NCI-H2171 (cell line): ENCODE measurements at regions not wholly inside any gene's neighbourhood (a gene's known extent, or its start where the extent isn't known, plus 50 kb on each side); places are given as distances from the start of the nearest gene placed in this dataset.

Source experiments
- DNase-seq: peaks from one replicate; lab custom pipeline; 2025; lab: John Stamatoyannopoulos, UW

GRCh38 chr2:6744038-6744437, 121.7 kb downstream of the CMPK2 start:
- DNase-seq = no peak

- DNase-seq = no peak
These were observed 118.3 kb downstream of the CMPK2 start for GRCh38 chr2:6747433-6747832.

GRCh38 chr2:6748406-6749067, 117.2 kb downstream of the CMPK2 start:
- DNase-seq = no peak

GRCh38 chr2:6749962-6750361, 115.7 kb downstream of the CMPK2 start:
- no peak for DNase-seq

GRCh38 chr2:6750411-6751158, 115.1 kb downstream of the CMPK2 start:
- no peak for DNase-seq

GRCh38 chr2:6754419-6754818, 111.3 kb downstream of the CMPK2 start:
- DNase-seq = no peak

- no peak for DNase-seq
These were observed 110.3 kb downstream of the CMPK2 start for GRCh38 chr2:6755456-6755855.

GRCh38 chr2:6757215-6757614, 108.5 kb downstream of the CMPK2 start:
- DNase-seq = no peak

- DNase-seq = no peak
These were observed 106.0 kb downstream of the CMPK2 start for GRCh38 chr2:6759689-6760088.

GRCh38 chr2:6760132-6760531, 105.6 kb downstream of the CMPK2 start:
- no peak for DNase-seq

- DNase-seq = no peak
These were observed 100.6 kb downstream of the CMPK2 start for GRCh38 chr2:6764968-6765723.

GRCh38 chr2:6769346-6769745, 96.4 kb downstream of the CMPK2 start:
- DNase-seq = no peak

GRCh38 chr2:6770006-6770405, 95.7 kb downstream of the CMPK2 start:
- no peak for DNase-seq

- no peak for DNase-seq
These were observed 93.8 kb downstream of the CMPK2 start for GRCh38 chr2:6771634-6772611.

GRCh38 chr2:6773007-6773693, 92.6 kb downstream of the CMPK2 start:
- peak; percentile 79 for DNase-seq

GRCh38 chr2:6773694-6774044, 92.0 kb downstream of the CMPK2 start:
- no peak for DNase-seq

GRCh38 chr2:6776125-6776524, 89.6 kb downstream of the CMPK2 start:
- no peak for DNase-seq

GRCh38 chr2:6777626-6778025, 88.1 kb downstream of the CMPK2 start:
- DNase-seq = no peak

GRCh38 chr2:6780765-6781274, 84.9 kb downstream of the CMPK2 start:
- DNase-seq = peak; percentile 96

- DNase-seq = no peak
These were observed 83.0 kb downstream of the CMPK2 start for GRCh38 chr2:6782517-6783237.
